Activated naive CD4-positive, alpha-beta T cell treated with anti-CD3 and anti-CD28 coated beads, Interleukin-2, amount 50 U/mL, for 24 hours (primary cell): ENCODE measurements at regions not wholly inside any gene's neighbourhood (a gene's known extent, or its start where the extent isn't known, plus 50 kb on each side); places are given as distances from the start of the nearest gene placed in this dataset.

Experiments used
- H3K27ac Mint-ChIP-seq: one replicate; pipeline ENCODE4 v1.8.0; 2021; ENCODE audit warnings: mild to moderate bottlenecking, mixed read lengths
- H3K27me3 Mint-ChIP-seq: one replicate; pipeline ENCODE4 v1.8.0; 2021; ENCODE audit warnings: mixed read lengths
- H3K36me3 Mint-ChIP-seq: one replicate; pipeline ENCODE4 v1.8.0; 2021; ENCODE audit warnings: mixed read lengths
- H3K4me1 Mint-ChIP-seq: one replicate; pipeline ENCODE4 v1.8.0; 2021; ENCODE audit warnings: mixed read lengths
- H3K4me3 Mint-ChIP-seq: one replicate; pipeline ENCODE4 v1.8.0; 2021; ENCODE audit warnings: mild to moderate bottlenecking, mixed read lengths
- H3K9me3 Mint-ChIP-seq: one replicate; pipeline ENCODE4 v1.8.0; 2021; ENCODE audit warnings: mixed read lengths

DNA sequence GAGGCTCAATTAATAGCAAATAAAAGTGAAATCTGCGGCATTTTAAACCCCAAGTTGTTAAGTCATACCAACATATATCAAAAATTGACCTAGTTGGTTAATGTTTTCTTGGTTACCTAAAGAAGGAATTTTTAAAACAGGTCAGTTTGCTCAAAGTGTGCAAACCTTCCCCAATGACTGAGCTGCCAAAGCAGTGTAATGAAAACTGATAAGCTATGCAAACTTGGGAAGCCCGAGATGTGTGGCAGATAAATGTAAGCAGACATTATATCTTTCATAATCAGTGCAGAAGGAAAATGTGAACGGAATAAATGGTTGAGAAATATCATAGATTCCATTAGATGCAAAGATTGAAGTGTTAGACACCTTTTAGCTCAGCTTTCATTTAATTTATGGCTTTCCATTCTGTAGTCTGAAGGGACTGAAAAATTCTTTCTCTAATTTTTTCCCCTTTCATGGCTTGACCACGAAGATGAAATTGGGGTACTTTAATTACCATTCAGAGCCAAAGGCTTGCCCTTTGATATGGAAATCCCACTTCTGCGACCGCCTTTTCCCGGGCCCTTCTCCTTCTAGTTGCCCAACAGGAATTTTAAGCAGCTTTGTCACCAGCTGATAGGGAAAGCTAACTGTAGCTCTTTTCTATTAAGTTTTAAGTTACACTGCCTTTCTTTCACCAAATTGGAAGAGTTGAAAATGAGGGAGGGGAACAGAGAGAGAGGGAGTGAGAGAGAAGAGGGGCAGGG, 306.6 kb upstream of the SOX5 start:
- H3K4me1 Mint-ChIP-seq, result no peaks in the 10 kb centered on the region
- no peak overlapping the region for H3K4me3 Mint-ChIP-seq
- no peak overlapping the region for H3K27ac Mint-ChIP-seq

DNA sequence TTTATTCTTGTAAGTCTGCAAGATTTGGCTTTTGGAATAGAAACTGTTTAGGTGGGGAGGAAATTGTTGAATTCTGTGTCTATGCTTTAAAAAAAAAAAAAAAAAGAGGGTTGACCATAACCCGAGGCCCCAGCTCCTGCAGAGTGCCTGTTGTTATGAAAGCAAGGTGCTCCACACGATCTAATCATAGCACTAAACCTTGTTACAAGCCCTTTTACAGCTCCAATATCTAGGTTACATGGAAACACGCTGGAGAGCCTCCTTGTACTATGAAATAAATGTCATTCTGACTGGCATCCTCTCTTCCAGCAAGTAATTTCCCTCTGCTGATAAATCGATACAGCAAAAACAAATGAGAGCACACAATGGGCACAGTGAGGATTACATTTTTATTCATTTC, 303.1 kb upstream of the SOX5 start:
- H3K36me3 Mint-ChIP-seq, result no peaks in the 10 kb centered on the region
- H3K9me3 Mint-ChIP-seq, result no peaks in the 10 kb centered on the region
- no peaks in the 10 kb centered on the region for H3K4me1 Mint-ChIP-seq
- no peaks in the 10 kb centered on the region for H3K27me3 Mint-ChIP-seq
- no peak overlapping the region for H3K4me3 Mint-ChIP-seq
- no peak overlapping the region for H3K27ac Mint-ChIP-seq

More for the DNA sequence above, 306.6 kb upstream of the SOX5 start:
- H3K27me3 Mint-ChIP-seq, result no peaks in the 10 kb centered on the region
- H3K36me3 Mint-ChIP-seq, result no peaks in the 10 kb centered on the region
- H3K9me3 Mint-ChIP-seq, result no peaks in the 10 kb centered on the region

DNA sequence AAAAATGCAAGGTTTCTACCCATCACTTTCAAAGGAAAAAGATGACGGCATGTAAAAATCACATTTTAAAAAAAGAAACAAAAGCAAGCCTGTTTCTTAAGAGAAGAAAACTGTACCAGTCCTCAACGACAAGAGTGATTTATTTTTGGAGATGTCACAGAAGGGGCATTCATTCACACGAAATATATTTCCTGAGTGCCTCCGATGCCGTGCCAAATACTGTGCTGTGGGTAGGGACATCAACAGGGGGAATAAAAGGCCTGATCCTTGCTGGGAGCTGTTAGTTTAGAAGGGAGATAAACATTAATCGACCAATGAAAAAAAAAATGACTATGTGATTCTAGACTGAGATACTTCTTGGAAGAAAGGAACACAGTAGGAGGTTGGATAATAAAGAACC, 297.5 kb upstream of the SOX5 start:
- no peaks in the 10 kb centered on the region for H3K9me3 Mint-ChIP-seq
- H3K4me3 Mint-ChIP-seq, result no peak overlapping the region
- no peaks in the 10 kb centered on the region for H3K4me1 Mint-ChIP-seq
- no peak overlapping the region for H3K27ac Mint-ChIP-seq
- no peaks in the 10 kb centered on the region for H3K27me3 Mint-ChIP-seq
- H3K36me3 Mint-ChIP-seq, result no peaks in the 10 kb centered on the region

- H3K9me3 Mint-ChIP-seq, result no peaks in the 10 kb centered on the region
- H3K27ac Mint-ChIP-seq, result no peak overlapping the region
- H3K4me3 Mint-ChIP-seq, result no peak overlapping the region
- H3K4me1 Mint-ChIP-seq, result no peaks in the 10 kb centered on the region
- no peaks in the 10 kb centered on the region for H3K36me3 Mint-ChIP-seq
- H3K27me3 Mint-ChIP-seq, result no peaks in the 10 kb centered on the region
Observed at GRCh38 chr12:24246376-24246775, 296.9 kb upstream of the SOX5 start.

DNA sequence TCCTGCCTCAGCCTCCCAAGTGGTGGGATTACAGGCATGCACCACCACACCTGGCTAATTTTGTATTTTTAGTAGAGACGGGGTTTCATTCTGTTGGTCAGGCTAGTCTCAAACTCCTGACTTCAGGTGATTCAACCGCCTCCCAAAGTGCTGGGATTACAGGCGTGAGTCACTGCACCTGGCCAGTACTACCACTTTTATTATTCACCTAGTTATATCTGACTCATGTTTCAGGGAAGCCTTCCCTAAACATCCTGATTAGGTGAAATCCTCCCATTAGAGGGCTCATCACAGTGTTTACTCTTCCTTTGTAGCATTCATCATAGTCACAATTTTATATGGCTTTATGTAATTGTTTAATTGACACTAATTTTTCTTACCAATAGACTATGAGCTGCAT, 295.3 kb upstream of the SOX5 start:
- no peak overlapping the region for H3K27ac Mint-ChIP-seq
- no peaks in the 10 kb centered on the region for H3K36me3 Mint-ChIP-seq
- no peak overlapping the region for H3K4me3 Mint-ChIP-seq
- H3K9me3 Mint-ChIP-seq, result no peaks in the 10 kb centered on the region
- H3K27me3 Mint-ChIP-seq, result no peaks in the 10 kb centered on the region
- no peaks in the 10 kb centered on the region for H3K4me1 Mint-ChIP-seq

GRCh38 chr12:24244231-24244630, 294.8 kb upstream of the SOX5 start:
- H3K27me3 Mint-ChIP-seq, result no peaks in the 10 kb centered on the region
- no peaks in the 10 kb centered on the region for H3K36me3 Mint-ChIP-seq
- H3K4me3 Mint-ChIP-seq, result no peak overlapping the region
- no peak overlapping the region for H3K27ac Mint-ChIP-seq
- H3K9me3 Mint-ChIP-seq, result no peaks in the 10 kb centered on the region
- H3K4me1 Mint-ChIP-seq, result no peaks in the 10 kb centered on the region

DNA sequence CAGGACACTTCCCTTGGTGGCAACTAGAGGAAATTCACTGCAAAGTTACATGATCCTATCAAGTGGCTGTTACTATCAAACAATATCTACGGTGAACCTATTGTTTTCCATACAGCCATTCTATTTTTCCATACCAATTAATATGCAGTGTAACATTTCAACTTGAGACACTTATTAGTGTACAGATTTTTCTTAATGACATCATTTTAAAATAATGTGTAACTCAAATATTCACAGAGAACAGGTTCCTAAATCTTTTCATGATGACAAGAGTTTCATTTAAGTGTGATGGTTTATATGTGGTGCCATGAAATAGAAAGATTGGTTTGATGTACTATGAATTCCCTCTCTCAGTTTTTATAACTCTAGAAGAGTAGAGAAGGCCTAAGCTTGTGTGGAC, 291.2 kb upstream of the SOX5 start:
- Mint-ChIP-seq H3K4me3 (no peak overlapping the region), H3K36me3 (no peaks in the 10 kb centered on the region), H3K27ac (no peak overlapping the region)

DNA sequence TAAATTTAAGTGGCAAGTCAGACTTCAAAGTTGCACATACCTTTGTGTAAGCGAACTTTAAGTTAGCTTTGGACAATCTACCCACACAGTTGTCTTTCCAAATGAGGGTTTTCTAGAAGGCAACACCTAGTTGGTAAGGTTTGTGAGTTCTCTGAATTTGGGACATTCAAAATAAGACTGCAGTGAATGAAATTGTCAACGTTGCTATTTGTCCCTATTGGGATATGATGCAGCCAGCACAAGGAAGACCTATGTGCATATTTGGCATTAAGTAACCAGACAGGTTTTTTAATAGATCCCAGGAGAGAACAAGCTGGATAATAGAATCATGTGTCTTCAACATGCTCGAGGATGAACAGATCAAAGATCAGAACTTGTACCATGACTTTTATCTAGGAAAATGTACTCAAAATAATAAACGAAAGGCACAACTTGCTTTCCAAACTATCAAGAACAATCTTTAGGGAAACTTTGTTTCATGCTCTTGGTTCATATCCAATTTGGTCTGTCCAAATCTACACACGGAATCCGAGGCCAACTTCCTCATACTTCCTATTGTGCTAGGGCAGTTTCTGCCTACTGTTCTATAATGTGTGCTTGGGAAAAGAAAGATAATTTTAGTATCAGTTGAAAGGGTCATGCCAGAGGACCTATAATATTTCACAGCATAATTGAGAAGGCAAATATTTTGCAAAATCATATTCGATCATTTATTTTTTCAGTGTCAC, 284.2 kb upstream of the SOX5 start:
- peaks cover 5% of the 10 kb centered on the region for H3K9me3 Mint-ChIP-seq
- no peaks in the 10 kb centered on the region for H3K36me3 Mint-ChIP-seq
- H3K27ac Mint-ChIP-seq, result no peak overlapping the region
- H3K4me1 Mint-ChIP-seq, result no peaks in the 10 kb centered on the region
- H3K4me3 Mint-ChIP-seq, result no peak overlapping the region
- no peaks in the 10 kb centered on the region for H3K27me3 Mint-ChIP-seq

More for the DNA sequence above, 291.2 kb upstream of the SOX5 start:
- Mint-ChIP-seq H3K9me3 (peaks cover 5% of the 10 kb centered on the region), H3K27me3 (no peaks in the 10 kb centered on the region), H3K4me1 (no peaks in the 10 kb centered on the region)

- Mint-ChIP-seq H3K4me1 (no peaks in the 10 kb centered on the region), H3K36me3 (no peaks in the 10 kb centered on the region), H3K27ac (no peak overlapping the region), H3K27me3 (no peaks in the 10 kb centered on the region), H3K4me3 (no peak overlapping the region), H3K9me3 (no peaks in the 10 kb centered on the region)
Observed at GRCh38 chr12:24232531-24232930, 283.1 kb upstream of the SOX5 start.

DNA sequence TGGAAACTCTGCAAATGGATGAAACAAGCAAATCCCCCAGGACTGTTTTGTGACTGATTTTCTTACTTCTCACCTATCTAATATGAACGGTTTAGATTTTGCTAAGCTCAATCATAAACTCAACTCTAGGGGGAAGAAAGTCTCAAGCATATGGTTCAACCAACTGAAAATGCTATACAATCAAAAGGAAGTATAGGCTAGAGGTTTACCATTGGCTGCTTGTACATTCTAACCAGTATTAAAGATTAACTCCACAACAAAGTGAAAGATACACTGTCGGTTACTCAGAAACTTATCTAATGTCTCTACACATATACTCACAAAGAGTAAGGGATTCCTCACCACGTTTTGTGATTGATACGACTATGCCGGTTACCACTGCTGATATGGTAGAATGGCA, 281.8 kb upstream of the SOX5 start:
- H3K9me3 Mint-ChIP-seq, result no peaks in the 10 kb centered on the region
- no peaks in the 10 kb centered on the region for H3K4me1 Mint-ChIP-seq
- no peaks in the 10 kb centered on the region for H3K36me3 Mint-ChIP-seq
- no peak overlapping the region for H3K27ac Mint-ChIP-seq
- no peak overlapping the region for H3K4me3 Mint-ChIP-seq
- no peaks in the 10 kb centered on the region for H3K27me3 Mint-ChIP-seq

- Mint-ChIP-seq H3K4me1 (no peaks in the 10 kb centered on the region), H3K9me3 (no peaks in the 10 kb centered on the region), H3K4me3 (no peak overlapping the region), H3K36me3 (no peaks in the 10 kb centered on the region), H3K27ac (no peak overlapping the region), H3K27me3 (no peaks in the 10 kb centered on the region)
Observed at GRCh38 chr12:24230061-24230701, 280.7 kb upstream of the SOX5 start.

DNA sequence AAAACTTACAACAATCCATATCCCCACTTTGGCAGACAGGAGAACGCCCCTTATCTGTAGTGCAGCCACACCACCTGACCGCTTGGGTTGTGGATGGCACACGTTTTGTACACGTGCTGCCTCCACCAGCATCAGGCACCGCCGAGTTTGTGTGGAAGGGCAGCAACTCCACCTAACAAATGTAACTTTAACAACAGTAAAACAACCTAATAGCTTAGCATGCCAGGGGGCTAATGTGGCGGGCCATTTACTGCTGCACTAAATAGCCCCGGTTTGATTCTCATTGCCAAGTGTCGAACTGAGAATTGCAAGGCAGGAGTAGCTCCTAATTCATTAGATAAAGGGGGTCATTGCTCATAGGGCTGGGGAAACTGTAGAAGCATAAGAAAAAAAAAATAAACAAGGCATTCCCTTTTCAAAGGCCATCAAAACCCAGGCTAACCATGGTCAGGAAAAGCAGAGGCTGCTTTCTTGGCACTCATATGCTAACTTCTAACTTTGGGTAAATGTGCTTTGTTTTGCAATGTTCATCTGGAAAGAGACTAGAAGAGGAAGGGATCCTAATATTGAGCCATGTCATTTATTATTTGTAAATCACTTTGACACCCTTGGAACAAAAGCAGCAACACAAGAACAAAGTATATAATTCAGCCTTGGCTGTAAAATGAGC, 279.7 kb upstream of the SOX5 start:
- Mint-ChIP-seq H3K36me3 (no peaks in the 10 kb centered on the region), H3K4me1 (no peaks in the 10 kb centered on the region), H3K9me3 (no peaks in the 10 kb centered on the region), H3K4me3 (no peak overlapping the region), H3K27ac (no peak overlapping the region), H3K27me3 (no peaks in the 10 kb centered on the region)

GRCh38 chr12:24228371-24228770, 278.9 kb upstream of the SOX5 start:
- Mint-ChIP-seq H3K27me3 (no peaks in the 10 kb centered on the region), H3K27ac (no peak overlapping the region), H3K4me1 (no peaks in the 10 kb centered on the region), H3K9me3 (no peaks in the 10 kb centered on the region), H3K4me3 (no peak overlapping the region), H3K36me3 (no peaks in the 10 kb centered on the region)

DNA sequence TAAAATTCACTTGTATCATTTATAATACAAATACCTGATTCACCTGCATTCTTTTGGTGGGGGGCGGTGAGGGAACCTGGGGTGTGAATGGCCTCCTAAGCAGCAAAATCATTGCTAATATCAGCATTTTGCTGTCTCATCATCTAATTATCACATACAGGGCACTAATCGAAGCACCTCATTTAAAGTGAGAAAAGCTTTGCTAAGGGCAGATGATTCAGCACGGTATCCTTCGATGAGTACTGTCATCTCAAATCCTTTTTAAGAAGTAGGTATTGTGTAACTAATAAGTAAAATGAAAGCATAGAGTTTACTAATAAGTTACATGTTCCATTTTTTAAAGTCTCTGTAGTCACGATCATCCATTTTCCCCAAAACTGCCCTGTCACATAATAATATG, 278.1 kb upstream of the SOX5 start:
- H3K27me3 Mint-ChIP-seq, result no peaks in the 10 kb centered on the region
- no peak overlapping the region for H3K4me3 Mint-ChIP-seq
- H3K36me3 Mint-ChIP-seq, result no peaks in the 10 kb centered on the region
- H3K27ac Mint-ChIP-seq, result no peak overlapping the region
- no peaks in the 10 kb centered on the region for H3K9me3 Mint-ChIP-seq
- no peaks in the 10 kb centered on the region for H3K4me1 Mint-ChIP-seq

GRCh38 chr12:24226745-24227350, 277.4 kb upstream of the SOX5 start:
- H3K4me3 Mint-ChIP-seq, result no peak overlapping the region
- no peak overlapping the region for H3K27ac Mint-ChIP-seq
- H3K27me3 Mint-ChIP-seq, result no peaks in the 10 kb centered on the region
- H3K36me3 Mint-ChIP-seq, result no peaks in the 10 kb centered on the region
- no peaks in the 10 kb centered on the region for H3K9me3 Mint-ChIP-seq
- H3K4me1 Mint-ChIP-seq, result no peaks in the 10 kb centered on the region
